Fibroblast of pulmonary artery (primary cell): ENCODE measurements at regions not wholly inside any gene's neighbourhood (a gene's known extent, or its start where the extent isn't known, plus 50 kb on each side); places are given as distances from the start of the nearest gene placed in this dataset.
"Not testable (repeated sequence)": the region's sequence is repeated elsewhere in the genome, so short reads cannot be mapped to it uniquely, and the experiment has no call there.

Source experiments
- DNase-seq: peaks from one replicate; pipeline ENCODE4 v3.0.0-alpha.2; 2010; ENCODE audit warnings: low read depth
- H3K4me3 ChIP-seq: replicated peaks from 2 replicates; pipeline ENCODE4 v1.5.1; 2011; ENCODE audit warnings: low read depth, mild to moderate bottlenecking, control low read depth, low read length, moderate library complexity
- CTCF ChIP-seq: IDR thresholded peaks from 2 replicates; pipeline ENCODE4 v1.5.1; 2011; ENCODE audit warnings: mild to moderate bottlenecking, control low read depth, low read length, inconsistent platforms; ENCODE audit errors: missing control alignments

- TF ChIP-seq CTCF, result no peak
- DNase-seq, result peak; percentile 10
- H3K4me3 ChIP-seq, result no peak overlapping the region
Observed at GRCh38 chr5:50302815-50303490, 138.1 kb downstream of the EMB start.

- TF ChIP-seq CTCF, result no peak
- no peak overlapping the region for H3K4me3 ChIP-seq
- no peak for DNase-seq
Observed at GRCh38 chr5:50301756-50302155, 139.3 kb downstream of the EMB start.

DNA sequence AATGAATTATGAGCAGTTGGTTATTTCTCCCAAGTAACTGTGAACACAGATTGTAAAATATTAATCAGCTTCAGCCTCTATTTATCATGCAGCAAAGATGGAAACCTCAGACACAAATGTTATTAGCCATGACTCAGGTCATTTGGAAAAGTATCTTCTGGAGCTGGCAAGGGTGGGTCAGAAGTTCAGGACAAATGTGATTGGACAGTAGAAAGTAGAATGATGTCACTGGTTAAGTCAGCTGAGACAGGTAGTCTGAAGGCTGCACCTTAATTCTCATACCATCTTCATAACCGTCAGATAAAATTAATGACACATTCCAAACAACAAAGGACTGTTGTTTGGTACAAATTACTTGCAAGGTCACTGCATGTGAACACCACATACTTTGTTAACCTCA lies 140.2 kb downstream of the EMB start:
- H3K4me3 ChIP-seq, result no peak overlapping the region
- no peak for TF ChIP-seq CTCF
- DNase-seq, result no peak

DNA sequence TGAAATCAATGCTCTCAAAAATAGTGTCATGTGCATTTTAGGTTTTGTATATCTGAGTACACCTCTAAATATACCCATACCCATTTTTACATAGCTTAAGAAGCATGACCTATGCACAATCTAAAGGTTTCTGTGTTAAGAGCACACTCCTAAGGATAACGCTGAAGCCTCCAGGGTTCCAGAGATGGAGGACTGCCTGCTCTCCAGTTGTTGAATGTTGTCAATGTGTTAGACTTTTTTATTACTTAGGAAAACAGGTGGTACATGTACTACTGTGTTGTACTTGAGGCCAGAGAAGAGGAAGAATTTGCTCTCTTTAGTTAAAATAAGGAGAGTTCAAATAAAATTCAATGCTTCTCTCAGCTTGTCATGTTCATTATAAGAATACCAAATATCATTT lies 141.2 kb downstream of the EMB start:
- no peak for DNase-seq
- H3K4me3 ChIP-seq, result no peak overlapping the region
- TF ChIP-seq CTCF, result no peak

DNA sequence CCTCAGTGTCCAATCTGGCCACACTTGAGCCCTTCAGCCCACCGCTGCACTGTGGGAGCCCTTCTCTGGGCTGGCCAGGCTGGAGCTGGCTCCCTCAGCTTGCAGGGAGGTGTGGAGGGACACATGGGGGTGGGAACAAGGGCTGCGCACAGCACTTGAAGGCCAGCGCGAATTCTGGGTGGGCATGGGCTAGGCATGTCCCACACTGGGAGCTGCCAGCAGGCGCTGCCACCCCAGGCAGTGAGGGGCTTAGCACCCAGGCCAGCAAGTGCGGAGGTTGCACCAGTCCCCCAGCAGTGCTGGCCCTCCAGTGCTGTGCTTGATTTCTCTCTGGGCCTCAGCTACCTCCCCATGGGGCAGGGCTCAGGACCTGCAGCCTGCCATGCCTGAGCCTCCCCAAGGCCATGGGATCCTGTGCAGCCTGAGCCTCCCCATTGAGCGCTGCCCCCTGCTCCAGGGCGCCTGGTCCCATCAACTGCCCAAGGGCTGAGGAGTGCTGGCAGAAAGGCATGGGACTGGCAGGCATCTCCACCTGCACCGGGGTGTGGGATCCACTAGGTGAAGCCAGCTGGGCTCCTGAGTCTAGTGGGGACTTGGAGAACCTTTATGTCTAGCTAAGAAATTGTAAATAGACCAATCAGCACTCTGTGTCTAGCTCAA lies 148.2 kb downstream of the EMB start:
- H3K4me3 ChIP-seq, result no peak overlapping the region
- no peak for DNase-seq
- no peak for TF ChIP-seq CTCF

DNA sequence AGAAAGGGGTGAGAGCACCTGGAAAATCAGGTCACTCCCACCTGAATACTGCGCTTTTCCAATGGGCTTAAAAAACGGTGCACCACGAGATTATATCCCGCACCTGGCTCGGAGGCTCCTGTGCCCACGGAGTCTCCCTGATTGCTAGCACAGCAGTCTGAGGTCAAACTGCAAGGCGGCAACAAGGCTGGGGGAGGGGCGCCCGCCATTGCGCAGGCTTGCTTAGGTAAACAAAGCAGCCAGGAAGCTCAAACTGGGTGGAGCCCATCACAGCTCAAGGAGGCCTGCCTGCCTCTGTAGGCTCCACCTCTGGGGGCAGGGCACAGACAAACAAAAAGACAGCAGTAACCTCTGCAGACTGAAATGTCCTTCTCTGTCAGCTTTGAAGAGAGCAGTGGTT lies 160.6 kb downstream of the EMB start:
- not testable (repeated sequence) for H3K4me3 ChIP-seq, DNase-seq
